Left kidney (tissue), 1 donor: ENCODE measurements at regions not wholly inside any gene's neighbourhood (a gene's known extent, or its start where the extent isn't known, plus 50 kb on each side); places are given as distances from the start of the nearest gene placed in this dataset.

Experiments
- DNase-seq: peaks from one replicate; pipeline ENCODE4 v3.0.0-alpha.2; 2013

GRCh38 chr13:90956031-90956430, 391.5 kb upstream of the MIR17HG start:
- no peak for DNase-seq

- DNase-seq: no peak
Measured at GRCh38 chr13:90958866-90959265, 388.6 kb upstream of the MIR17HG start.

GRCh38 chr13:90968166-90968904, 379.2 kb upstream of the MIR17HG start:
- DNase-seq: peak; percentile 31

- DNase-seq: no peak
Measured at GRCh38 chr13:90974249-90974975, 373.1 kb upstream of the MIR17HG start.

- no peak for DNase-seq
Measured at GRCh38 chr13:90979059-90979458, 368.4 kb upstream of the MIR17HG start.

- no peak for DNase-seq
Measured at GRCh38 chr13:90984756-90985155, 362.7 kb upstream of the MIR17HG start.

GRCh38 chr13:90995001-90995400, 352.5 kb upstream of the MIR17HG start:
- DNase-seq: no peak

- no peak for DNase-seq
Measured at GRCh38 chr13:90995614-90996013, 351.9 kb upstream of the MIR17HG start.

GRCh38 chr13:90997951-90998350, 349.5 kb upstream of the MIR17HG start:
- no peak for DNase-seq

- DNase-seq: no peak
Measured at GRCh38 chr13:90999401-90999800, 348.1 kb upstream of the MIR17HG start.

- DNase-seq: no peak
Measured at GRCh38 chr13:91001371-91001770, 346.1 kb upstream of the MIR17HG start.

GRCh38 chr13:91014696-91015095, 332.8 kb upstream of the MIR17HG start:
- DNase-seq: no peak

GRCh38 chr13:91017031-91017668, 330.3 kb upstream of the MIR17HG start:
- DNase-seq: peak; percentile 19

- DNase-seq: no peak
Measured at GRCh38 chr13:91017669-91018053, 329.8 kb upstream of the MIR17HG start.

GRCh38 chr13:91020461-91021034, 326.9 kb upstream of the MIR17HG start:
- no peak for DNase-seq

GRCh38 chr13:91024157-91024792, 323.2 kb upstream of the MIR17HG start:
- DNase-seq: no peak

GRCh38 chr13:91025442-91025841, 322.0 kb upstream of the MIR17HG start:
- DNase-seq: no peak

GRCh38 chr13:91031508-91031907, 316.0 kb upstream of the MIR17HG start:
- no peak for DNase-seq

- DNase-seq: no peak
Measured at GRCh38 chr13:91032104-91032503, 315.4 kb upstream of the MIR17HG start.

GRCh38 chr13:91036886-91037285, 310.6 kb upstream of the MIR17HG start:
- no peak for DNase-seq

GRCh38 chr13:91042870-91043269, 304.6 kb upstream of the MIR17HG start:
- no peak for DNase-seq

- peak; percentile 30 for DNase-seq
Measured at GRCh38 chr13:91045351-91046034, 302.0 kb upstream of the MIR17HG start.
